Ectodermal cell (in vitro differentiated cells): ENCODE measurements at regions not wholly inside any gene's neighbourhood (a gene's known extent, or its start where the extent isn't known, plus 50 kb on each side); places are given as distances from the start of the nearest gene placed in this dataset.

Experiments used
- H3K27ac ChIP-seq: 2 replicates; pipeline ENCODE4 v1.7.0; 2013; ENCODE audit warnings: mild to moderate bottlenecking, low read depth, low read length; ENCODE audit not compliant: insufficient read depth, poor library complexity, severe bottlenecking
- H3K27me3 ChIP-seq: 2 replicates; pipeline ENCODE4 v1.7.0; 2013; ENCODE audit warnings: mild to moderate bottlenecking, low read length; ENCODE audit not compliant: insufficient read depth, control insufficient read depth, poor library complexity, severe bottlenecking
- H3K36me3 ChIP-seq: one replicate; pipeline ENCODE4 v1.7.0; 2013; ENCODE audit warnings: low read length; ENCODE audit not compliant: control insufficient read depth, insufficient read depth
- H3K4me1 ChIP-seq: one replicate; pipeline ENCODE4 v1.7.0; 2013; ENCODE audit warnings: low read length; ENCODE audit not compliant: control insufficient read depth, insufficient read depth
- H3K4me3 ChIP-seq: 2 replicates; pipeline ENCODE4 v1.7.0; 2013; ENCODE audit warnings: low read depth, low read length, control low read depth; ENCODE audit not compliant: insufficient read depth
- H3K9me3 ChIP-seq: 2 replicates; pipeline ENCODE4 v1.7.0; 2013; ENCODE audit warnings: mild to moderate bottlenecking, low read length, moderate library complexity; ENCODE audit not compliant: control insufficient read depth
- WGBS, 2 experiments: methylation state at CpG; one replicate each; pipeline ENCODE4 v1.1.7; 2013; ENCODE audit warnings: missing lambda C conversion rate in 2 of 2; 5-methylcytosine and 5-hydroxymethylcytosine counted together

DNA sequence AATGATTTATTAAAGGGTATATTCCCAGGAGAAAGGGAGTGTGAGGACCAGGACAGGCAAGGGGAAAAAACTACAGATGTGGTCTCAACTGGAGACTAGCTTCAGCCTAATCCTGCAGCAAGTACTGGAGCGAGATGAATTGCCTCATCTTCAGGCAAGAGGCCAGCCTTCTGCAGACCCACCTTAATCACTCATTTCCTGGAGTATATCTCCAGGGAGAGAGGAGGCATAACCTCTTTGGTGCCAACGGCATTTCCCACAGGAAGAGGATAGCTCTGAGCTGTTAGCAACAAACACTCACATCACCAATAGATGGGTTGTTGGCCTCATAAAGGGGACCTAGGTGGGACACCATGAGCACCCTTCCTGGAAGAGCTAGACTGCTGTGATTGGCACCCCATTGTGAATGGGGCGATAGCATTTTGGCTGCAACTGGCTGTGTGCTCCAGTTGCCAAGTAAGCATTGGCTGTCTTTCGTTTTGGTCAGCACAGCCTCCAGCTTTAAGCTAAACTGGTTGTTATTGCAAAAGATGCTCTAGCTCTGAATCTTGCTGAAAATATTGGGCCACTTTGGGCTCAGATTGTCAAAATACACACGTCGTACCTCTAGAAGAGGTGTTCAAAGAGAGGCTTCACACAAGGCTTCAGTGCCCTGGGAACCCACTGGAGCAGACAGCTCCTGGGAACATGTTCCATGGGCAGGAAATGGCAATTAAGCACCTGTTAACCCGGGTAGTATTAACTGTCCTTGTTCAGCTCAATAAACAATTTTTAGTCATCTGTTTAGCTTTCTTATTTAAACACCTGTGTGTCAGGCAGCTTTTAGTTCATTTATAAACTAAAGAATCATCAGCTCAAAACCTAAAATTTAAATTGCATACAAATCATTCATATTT is 314.8 kb upstream of the C1orf87 start:
- no peaks in the 10 kb centered on the region for H3K4me1 ChIP-seq
- 89 to 90% methylated on average over 6 to 7 of the region's 7 CpGs for WGBS, 2 experiments
- no peaks in the 10 kb centered on the region for H3K27me3 ChIP-seq
- H3K4me3 ChIP-seq, result no peak overlapping the region
- H3K36me3 ChIP-seq, result no peaks in the 10 kb centered on the region
- no peaks in the 10 kb centered on the region for H3K9me3 ChIP-seq
- no peak overlapping the region for H3K27ac ChIP-seq

DNA sequence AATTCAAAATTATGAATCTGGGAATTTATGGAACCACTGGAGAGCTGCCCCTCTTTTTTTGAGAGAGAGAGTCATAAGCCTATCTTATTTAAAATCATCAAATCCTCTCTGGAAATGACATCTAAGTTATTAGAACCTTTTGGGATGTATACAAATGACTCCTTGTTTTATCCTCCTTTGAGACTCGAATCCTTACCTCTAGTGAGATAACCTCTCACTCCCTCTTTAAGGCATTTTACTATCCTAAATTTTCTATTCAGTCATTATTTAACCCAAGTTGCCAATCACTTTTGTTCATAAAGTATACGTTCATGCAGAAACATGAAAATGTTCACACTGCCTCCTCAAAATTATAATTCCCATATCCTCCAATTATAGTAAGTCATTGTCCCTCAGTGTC is 313.6 kb upstream of the C1orf87 start:
- WGBS, 2 experiments, result 89 to 95% methylated on average over 2 of the region's 2 CpGs
- Histone ChIP-seq H3K4me3 (no peak overlapping the region), H3K27ac (no peak overlapping the region), H3K36me3 (no peaks in the 10 kb centered on the region), H3K9me3 (no peaks in the 10 kb centered on the region), H3K4me1 (no peaks in the 10 kb centered on the region), H3K27me3 (no peaks in the 10 kb centered on the region)

DNA sequence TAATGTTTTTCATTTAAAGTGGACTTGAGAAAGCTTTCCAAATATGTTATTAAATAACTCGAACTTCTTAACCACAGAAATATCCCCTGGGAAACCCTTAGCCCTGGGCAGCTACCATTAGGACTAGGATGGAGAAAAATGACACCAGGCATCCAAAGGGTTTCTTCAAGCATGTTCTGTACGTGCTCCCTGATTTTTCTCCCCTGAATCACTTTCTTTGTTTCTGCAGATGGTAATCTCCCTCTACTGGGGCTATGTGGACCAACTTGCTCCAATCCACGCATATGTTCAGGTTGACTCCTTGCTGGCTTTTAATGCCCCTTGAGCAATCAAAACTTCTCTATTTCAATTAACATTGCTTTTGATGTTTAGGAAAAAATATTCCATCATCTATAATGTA is 312.7 kb upstream of the C1orf87 start:
- Histone ChIP-seq H3K27ac (no peak overlapping the region), H3K4me3 (no peak overlapping the region), H3K4me1 (no peaks in the 10 kb centered on the region), H3K27me3 (no peaks in the 10 kb centered on the region), H3K36me3 (no peaks in the 10 kb centered on the region), H3K9me3 (no peaks in the 10 kb centered on the region)
- WGBS, 2 experiments, result 81 to 84% methylated on average over 3 of the region's 3 CpGs

DNA sequence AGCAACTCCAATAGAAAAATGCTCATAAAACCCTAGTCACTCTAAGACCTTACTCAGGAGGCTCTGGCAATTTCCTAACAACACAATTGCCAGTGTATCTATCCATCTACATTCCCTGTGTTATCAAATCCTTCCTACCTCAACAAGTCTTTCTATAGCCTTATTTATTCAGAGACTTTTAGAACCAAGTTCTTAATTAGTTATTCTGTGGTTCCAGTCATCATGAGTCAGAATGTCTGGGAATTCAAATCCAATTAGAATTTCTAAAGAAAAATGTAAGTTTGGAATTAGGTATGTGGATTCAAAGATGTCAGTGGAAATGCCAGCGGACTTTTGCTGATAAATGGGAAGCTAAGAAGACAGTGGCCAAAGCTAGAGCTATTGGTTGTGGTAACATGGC is 302.6 kb upstream of the C1orf87 start:
- no peaks in the 10 kb centered on the region for H3K9me3 ChIP-seq
- H3K36me3 ChIP-seq, result no peaks in the 10 kb centered on the region
- WGBS, 2 experiments, result 93 to 94% methylated on average over 1 of the region's 1 CpG
- no peak overlapping the region for H3K27ac ChIP-seq
- H3K4me1 ChIP-seq, result no peaks in the 10 kb centered on the region
- H3K27me3 ChIP-seq, result no peaks in the 10 kb centered on the region
- H3K4me3 ChIP-seq, result no peak overlapping the region

DNA sequence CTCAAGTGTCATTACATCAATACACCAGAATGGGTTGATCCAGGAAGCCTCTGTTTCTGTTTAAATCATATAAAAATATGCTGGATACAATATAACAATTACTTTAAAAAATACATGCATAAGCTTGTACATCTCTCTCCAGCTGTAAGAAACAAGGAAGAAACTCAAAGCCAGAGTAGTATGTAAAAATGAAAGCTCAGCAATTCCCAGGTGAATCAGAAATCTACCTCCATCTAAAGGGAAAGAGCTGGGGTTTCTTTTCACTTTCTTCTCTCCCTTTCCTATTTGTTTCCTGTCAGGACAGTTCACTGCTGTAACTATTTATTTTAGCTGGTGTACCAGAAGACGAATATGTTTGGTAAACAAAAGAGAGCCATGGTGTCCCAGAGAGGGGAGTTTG is 301.0 kb upstream of the C1orf87 start:
- WGBS, 2 experiments, result 85 to 92% methylated on average over 1 of the region's 1 CpG
- Histone ChIP-seq H3K27me3 (no peaks in the 10 kb centered on the region), H3K4me1 (no peaks in the 10 kb centered on the region), H3K27ac (no peak overlapping the region), H3K9me3 (no peaks in the 10 kb centered on the region), H3K36me3 (no peaks in the 10 kb centered on the region), H3K4me3 (no peak overlapping the region)

DNA sequence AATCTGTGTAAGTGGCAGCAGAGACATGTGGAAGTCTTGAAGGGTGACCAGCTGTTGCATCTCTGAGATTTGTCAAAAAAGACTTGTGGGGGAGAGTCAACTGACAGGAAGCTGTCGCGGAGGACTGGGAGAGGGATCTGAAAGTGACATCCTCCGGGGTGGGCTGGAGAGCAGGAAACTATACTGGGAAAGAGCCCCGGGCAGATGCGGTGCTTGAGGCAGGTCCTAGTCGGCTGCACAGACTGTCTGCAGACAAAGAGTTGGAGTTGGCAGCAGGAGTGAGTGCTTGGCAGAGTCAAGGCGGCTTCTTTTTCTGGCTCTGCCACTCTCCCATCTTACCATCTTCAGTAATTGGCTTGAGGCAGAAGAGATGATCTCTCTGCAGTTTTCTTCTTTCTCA is 294.0 kb upstream of the C1orf87 start:
- Histone ChIP-seq H3K27me3 (no peaks in the 10 kb centered on the region), H3K4me3 (no peak overlapping the region), H3K27ac (no peak overlapping the region), H3K9me3 (no peaks in the 10 kb centered on the region), H3K4me1 (no peaks in the 10 kb centered on the region), H3K36me3 (no peaks in the 10 kb centered on the region)
- WGBS, 2 experiments, result 71 to 72% methylated on average over 7 of the region's 7 CpGs

DNA sequence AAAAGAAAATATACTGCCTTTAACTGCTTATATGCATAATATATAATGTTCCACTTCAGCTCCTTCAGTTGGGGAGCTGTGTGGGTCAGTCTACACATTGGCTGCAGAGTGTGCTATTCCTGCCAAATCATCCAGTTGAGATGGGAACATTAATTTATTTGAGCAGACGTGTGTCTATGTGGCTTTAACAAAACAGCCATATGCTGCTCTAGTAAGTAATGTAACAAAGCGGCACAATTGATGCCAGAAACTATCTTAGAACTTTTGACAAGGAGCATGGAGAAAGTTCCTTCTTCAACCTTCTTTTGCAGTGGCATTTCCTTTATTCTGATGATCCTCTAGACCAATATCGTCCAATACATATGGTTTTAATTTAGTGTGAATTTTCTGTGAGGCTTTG is 285.9 kb upstream of the C1orf87 start:
- Histone ChIP-seq H3K27ac (no peak overlapping the region), H3K9me3 (no peaks in the 10 kb centered on the region), H3K36me3 (no peaks in the 10 kb centered on the region), H3K27me3 (no peaks in the 10 kb centered on the region), H3K4me3 (no peak overlapping the region), H3K4me1 (no peaks in the 10 kb centered on the region)
- 92 to 94% methylated on average over 2 to 3 of the region's 3 CpGs for WGBS, 2 experiments

DNA sequence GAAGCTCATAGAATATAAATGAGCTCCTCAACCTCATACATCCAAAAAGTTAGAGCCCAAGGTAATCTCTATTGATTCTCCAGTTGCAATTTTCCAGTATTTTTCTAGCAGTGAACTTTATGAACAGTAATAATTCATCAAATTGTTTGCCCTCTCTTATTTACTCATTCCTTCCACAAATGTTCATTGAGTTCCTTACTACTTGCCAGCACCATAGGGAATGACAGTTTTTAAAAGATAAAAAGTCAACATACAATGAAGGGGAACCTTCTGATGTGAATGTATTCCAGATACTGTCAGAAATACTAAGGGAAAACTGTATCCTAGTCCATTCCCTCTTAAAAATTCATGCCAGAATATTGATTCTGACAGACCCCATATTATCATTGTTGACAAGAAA is 277.0 kb upstream of the C1orf87 start:
- Histone ChIP-seq H3K27ac (no peak overlapping the region), H3K36me3 (no peaks in the 10 kb centered on the region), H3K4me1 (no peaks in the 10 kb centered on the region), H3K27me3 (no peaks in the 10 kb centered on the region), H3K4me3 (no peak overlapping the region), H3K9me3 (no peaks in the 10 kb centered on the region)

DNA sequence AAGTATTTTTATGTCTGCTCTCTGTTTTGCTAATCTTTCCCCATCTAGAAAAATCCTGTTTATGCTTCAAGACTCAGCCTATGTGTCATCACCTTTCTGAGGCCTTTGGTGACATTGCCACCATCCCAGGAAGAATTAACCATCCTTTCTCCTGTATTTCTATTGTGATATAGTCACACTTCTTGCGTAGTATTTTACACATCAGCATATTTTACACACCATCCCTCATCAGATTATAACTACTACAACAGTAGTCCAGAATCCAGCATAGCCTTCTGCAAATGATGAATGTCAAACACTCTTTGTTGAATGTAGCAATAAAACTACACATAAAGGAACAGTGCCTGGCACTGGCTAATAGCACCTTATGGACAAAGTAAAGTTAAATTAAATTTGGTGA is 275.3 kb upstream of the C1orf87 start:
- no peaks in the 10 kb centered on the region for H3K4me1 ChIP-seq
- H3K9me3 ChIP-seq, result no peaks in the 10 kb centered on the region
- H3K27ac ChIP-seq, result no peak overlapping the region
- H3K27me3 ChIP-seq, result no peaks in the 10 kb centered on the region
- WGBS, 2 experiments, result 89 to 100% methylated on average over 1 of the region's 1 CpG
- no peak overlapping the region for H3K4me3 ChIP-seq
- no peaks in the 10 kb centered on the region for H3K36me3 ChIP-seq

DNA sequence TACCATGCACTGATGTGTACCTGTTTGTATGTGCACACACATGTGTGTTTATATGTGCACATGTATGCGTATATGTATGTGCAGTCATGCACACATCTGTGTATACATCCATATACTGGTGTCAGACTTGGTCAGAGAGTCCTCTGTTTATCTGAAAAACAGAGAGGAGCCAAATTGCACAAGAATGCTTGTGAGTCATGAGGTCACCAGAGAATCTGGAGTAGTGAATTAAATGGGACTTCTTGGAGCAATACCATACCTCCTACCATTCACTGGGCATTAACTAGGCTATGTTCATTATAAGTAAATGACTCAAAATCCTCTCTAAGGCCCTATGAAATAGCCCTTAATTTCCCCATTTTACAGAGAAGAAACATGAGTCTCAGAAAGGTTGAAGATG is 272.1 kb upstream of the C1orf87 start:
- Histone ChIP-seq H3K27me3 (no peaks in the 10 kb centered on the region), H3K9me3 (no peaks in the 10 kb centered on the region), H3K27ac (no peak overlapping the region), H3K4me3 (no peak overlapping the region), H3K36me3 (no peaks in the 10 kb centered on the region), H3K4me1 (no peaks in the 10 kb centered on the region)
- 96 to 100% methylated on average over 1 of the region's 1 CpG for WGBS, 2 experiments
